Kidney glomerular epithelial cell (primary cell): ENCODE measurements at regions not wholly inside any gene's neighbourhood (a gene's known extent, or its start where the extent isn't known, plus 50 kb on each side); places are given as distances from the start of the nearest gene placed in this dataset.
"Not testable (repeated sequence)": the region's sequence is repeated elsewhere in the genome, so short reads cannot be mapped to it uniquely, and the experiment has no call there.

Experiments
- DNase-seq: peaks from one replicate; lab custom pipeline; 2025; lab: John Stamatoyannopoulos, UW

DNA sequence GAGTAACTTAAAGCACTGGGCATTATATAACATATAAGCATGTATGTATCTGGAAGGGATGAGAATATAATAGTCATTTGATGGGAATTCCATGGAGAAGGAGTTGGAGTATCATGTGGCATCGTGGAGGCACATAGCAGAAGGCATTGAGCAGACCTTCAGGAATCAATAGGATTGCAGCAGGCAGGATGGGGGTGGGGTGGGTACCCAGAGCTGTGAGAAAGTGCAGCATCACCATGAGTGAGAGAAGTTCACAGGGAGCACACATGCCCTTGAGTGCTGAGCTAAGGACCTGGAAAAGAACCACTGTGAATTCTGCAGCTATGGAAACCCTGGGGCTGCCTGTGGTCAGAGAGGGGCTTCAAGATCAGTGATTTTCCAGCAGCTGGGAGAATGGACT is 57.3 kb downstream of the MED10 start:
- DNase-seq = no peak

DNA sequence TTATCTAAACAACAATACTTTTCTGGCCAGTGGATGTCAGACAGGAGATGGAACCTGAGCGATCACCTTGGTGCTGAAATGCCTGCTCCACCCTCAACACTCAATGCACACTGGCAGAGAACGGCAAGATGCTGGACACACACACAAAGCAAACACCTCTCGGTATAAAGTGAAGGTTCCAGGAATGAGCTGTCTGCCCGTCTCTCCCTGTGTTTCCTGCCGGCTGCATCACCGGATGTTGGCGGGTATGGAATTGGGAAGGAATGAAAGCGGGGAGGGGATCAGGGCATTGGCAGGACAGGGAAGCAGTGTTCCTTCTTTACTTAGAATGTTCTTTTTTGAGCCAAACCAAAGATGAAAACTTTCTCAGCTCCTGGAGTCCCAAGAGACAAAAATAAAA is 59.2 kb downstream of the MED10 start:
- no peak for DNase-seq

DNA sequence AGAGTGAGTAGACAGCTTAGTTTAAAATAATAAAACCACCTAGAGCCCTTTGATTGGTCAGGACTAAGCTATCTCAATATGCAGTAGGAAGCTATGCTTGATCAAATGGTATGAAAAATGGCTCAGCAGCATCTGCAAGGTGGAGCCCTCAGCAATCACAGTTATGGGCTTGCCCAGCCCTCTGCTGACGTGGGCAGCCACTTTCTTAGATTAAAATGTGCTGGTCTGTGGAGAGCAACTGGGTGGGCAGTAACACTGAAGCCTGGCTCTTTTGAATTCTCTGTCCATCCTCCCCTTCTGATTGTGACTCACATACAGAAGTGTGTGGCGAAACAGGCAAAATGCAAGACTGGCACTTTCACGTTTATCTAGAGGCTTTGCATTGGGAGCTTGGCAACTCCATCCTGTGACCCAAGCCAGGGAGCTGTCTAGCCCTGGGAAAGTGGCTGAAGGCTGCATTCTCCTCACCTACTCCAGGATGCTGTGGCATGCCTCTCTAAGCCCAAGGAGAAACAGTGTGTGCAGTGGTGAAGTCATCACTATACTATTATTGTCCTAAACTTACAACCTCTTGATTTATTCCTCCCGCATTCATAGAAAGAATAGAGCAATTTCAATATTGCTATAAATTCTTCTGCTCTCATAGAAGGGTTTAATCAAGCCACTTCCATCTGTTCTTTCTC is 61.1 kb downstream of the MED10 start:
- DNase-seq = no peak

DNA sequence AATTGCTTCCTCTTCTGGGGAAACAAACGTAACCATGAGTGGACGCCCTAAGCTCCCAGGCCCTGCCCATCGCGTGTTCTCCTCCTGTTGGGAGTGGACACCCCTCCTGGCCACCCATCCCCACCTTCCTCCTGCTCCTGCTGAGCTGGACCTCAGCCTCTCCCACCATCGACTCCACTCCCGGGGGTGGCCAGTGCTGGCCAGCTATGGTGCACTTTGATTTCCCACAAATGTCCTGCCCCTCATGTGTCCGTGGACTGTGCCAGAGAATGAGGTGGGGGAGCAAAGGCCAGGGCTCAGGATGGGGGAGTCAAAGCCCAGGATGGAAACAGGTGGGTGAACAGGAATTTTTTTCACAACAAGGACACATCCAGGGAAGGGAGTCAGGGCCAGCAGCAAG is 62.8 kb downstream of the MED10 start:
- DNase-seq = no peak

DNA sequence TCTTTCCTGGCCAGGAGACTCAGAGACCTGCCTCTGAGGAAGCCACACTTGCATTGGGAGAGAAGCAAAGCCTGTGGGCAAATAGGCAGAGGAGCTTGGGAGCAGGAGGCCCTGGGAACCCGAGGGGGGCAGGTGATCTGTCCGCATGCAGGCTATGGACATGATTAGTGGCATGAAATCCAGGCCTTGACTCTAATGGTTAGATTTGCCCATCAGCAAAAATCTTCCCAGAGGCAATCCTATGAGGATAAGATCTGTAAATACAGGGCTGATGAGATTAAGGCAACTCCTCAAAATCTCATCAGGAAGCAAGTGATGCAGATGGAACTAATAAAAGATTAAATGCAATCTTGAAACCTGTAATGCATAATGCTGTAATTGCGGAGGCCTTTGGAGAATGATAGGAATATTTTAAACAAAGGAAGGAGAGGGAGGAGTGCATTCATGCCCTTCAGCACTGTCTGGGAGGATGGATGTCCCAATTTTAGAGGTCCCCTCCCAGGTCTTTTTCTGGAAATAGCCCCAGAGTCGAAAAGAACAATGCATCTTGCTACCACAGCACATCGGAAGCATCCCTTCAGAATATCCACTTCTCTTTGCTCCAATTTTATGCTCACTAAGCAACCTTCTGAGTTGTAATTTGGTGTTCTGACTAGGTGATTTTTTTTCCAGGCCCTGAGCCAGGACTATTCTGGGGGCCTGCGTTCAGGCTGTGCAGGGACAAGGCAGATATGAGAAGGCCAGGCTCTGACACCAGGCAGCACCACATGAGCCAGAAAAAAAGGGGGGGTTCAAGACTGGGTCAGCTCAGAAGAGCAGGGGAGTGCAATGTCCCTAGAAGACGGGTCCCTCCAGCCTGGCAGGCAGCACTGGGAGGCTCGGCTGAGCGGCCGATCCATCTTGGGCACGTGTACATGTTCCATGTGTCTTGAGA is 66.5 kb downstream of the MED10 start:
- DNase-seq = no peak

DNA sequence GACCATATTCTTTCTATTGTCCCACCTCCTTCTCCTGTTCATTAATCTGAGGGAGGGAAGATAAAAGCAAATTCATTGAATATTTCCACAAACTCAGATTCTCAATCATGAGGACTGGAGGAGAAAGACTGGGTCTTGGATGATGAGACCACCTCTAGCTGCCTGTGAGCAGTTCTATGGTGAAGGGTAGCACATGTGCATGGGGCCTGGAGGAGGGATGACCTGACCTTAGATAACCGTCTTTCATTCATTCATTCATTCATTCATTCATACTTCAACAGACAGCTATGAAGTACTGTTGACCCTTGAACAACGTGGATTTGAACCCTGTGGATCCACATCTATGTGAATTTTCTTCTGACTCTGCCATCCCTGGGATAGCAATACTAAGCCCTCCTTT is 68.4 kb downstream of the MED10 start:
- no peak for DNase-seq

DNA sequence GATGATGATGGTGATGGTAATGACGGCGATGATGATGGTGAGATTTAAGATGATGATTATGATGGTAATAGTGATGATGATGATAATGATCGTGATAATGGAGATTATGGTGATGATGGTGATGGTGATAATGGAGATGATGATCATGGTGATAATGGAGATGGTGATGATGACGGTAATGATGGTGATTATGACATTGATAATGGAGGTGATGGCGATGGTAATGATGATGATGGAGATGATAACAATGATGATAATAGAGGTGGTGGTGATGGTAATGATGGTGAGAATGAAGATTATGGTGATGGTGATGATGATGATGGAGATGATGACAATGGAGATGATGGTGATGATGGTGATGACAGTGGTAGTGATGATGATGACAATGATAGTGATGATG is 69.7 kb downstream of the MED10 start:
- no peak for DNase-seq

DNA sequence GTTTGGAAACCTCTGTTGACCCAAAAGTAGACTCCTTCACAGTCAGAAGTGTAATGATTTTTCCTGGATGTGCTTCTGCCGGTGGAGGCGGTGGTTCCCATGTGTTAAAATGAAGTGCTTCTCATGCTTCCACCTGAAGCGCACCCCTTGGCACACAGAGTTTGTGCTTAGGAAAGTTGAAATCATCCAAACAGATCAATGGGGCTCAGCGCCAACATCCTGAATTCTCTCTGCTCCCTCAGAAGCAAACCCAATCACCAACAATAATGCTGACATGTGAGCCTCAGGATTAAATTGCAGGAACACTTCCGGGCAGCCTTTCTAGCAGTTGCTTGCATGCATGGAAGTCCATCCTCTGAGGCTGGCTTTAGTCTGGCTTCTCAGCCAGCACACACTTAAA is 71.0 kb downstream of the MED10 start:
- DNase-seq = no peak

DNA sequence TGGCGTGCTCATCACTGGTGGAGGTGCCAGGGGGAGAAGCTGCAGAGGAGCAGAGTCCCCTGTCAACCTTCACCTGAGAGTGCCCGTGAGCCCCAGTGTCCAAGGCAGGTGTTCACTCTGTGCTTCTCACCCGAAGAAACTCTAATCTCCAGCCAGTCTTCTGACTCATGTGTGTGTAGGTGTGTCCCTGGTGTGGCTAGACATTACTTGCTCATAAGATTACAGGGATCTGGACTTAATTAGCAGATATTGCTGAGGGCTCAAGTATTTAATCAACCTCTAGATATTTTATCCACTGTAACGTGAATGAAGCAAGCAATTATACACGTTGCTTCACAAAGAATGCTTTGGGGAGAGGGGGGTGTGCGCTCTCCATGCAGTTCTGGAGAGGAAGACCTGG is 72.5 kb downstream of the MED10 start:
- no peak for DNase-seq

DNA sequence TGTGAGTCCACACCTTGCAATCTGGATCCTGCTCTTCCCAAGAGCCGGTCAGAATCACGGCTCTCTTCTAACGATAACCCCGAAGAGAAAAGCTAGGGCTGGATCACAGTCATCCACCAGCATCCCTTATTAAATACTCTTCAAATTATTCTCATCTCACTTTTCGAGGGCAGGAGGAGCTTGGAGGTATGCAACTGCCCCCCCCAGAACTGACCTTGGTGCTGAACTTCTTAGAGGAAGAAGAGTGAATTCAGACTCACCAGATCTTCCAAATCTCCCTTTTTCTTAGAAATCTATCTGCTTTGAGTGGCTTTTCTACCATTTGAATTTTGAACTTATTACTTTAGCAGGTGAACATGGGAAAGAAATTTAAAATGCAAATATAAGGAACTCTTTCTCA is 75.7 kb downstream of the MED10 start:
- no peak for DNase-seq

DNA sequence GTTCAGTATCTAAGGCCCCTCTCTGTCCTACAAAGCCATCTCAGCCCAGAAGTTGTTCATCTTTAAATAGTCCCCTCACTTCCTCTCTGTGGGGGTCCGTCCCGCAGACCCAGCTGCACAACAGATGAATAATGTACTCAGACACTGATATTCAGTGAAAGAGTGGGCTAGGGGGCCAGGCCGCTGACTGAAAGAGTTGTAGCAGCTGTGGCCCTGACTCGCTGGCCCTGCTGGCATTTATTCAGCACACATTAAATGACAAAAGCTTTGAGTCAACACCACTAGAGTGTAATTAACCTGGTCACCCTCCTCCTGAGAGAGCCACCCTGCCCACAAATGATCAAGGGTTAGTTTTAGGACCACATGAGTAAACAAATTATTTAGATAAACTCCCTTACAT is 76.3 kb downstream of the MED10 start:
- no peak for DNase-seq

DNA sequence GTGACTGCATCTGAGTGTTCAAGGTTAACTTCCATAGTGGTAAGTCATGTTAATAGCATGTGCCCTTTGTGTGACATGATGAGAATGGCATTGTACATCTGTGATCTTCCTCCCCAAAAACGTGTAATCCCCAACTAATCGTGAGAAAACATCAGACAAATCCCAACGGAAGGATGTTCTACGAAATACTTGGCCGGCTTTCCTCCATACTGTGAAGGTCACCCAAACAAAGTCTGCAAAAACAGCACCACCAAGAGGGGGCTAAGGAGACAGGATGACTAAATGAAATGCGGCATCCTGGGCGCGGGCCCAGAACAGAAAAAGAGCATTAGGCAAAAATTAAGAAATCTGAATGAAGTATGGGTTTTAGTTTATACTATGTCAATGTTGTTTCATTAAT is 81.8 kb downstream of the MED10 start:
- no peak for DNase-seq

DNA sequence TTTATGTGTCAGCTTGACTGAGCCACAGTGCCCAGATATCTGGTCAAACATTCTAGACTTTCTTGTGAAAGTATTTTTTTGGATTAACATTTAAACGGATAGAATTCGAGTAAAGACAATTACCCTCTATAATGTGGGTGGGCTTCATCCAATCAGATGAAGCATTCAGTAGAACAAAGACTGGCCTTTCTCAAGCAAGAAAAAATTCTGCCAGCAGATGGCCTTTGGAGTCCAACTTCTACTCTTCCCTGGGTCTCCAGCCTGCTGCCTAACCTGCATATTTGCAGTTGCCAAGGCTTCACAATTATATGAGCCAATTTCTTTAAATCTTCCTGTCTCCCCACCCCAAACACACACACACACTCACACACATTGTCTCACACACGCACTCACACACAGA is 86.4 kb downstream of the MED10 start:
- DNase-seq = no peak

DNA sequence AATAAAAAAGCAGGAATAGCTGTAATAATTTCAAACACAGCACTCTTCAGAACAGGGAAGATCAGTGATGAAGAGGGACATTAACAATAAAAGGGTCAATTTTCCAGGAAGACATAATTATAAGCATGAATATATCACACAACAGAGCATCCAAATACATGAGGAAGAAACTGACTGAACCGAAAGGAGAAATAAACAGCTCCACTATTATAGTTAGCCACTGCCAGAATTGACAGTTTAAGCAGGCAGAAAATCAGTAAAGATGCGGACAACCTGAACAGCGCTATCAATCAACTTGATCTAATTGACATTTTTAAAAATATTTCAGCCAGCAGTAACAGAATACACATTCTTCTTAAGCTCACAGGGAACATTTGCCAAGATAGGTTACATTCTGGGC is 89.1 kb downstream of the MED10 start:
- DNase-seq = no peak

DNA sequence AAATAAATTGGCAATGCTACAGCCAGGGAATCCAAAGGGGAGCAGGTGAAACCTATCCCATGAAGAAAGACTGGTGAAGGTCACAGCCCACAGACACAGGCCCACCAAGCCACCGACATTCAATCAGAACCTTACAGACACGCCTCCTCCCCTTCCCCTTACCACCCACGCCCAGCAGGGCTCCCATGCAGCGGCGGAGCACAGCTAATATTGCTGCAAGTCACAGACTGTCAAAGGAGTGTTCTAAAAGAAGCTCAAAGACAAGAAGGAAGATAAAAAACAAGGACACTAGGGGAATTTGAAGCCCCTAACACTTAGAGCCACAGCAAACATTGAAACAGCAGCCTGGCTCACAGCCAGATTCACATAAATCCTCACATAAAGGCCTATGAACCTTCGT is 91.2 kb downstream of the MED10 start:
- no peak for DNase-seq

DNA sequence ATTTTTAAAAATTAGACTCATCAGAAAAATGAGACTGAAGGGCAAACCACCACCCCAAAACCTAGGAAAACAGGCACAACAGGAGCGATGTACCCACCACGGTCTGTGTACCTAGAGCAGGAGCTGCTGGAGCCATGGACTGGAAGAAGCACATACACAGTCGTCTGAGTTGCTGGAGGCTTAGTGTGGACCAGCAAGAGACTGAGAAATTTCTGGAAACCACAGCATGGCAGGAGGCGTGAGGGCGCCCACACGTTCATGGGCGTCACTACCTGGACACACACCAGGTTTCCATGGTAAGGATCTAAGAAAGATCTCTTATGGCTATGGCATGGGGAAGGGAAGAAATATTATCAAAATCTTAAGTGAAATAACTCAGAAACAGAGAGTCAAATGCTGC is 91.9 kb downstream of the MED10 start:
- no peak for DNase-seq

DNA sequence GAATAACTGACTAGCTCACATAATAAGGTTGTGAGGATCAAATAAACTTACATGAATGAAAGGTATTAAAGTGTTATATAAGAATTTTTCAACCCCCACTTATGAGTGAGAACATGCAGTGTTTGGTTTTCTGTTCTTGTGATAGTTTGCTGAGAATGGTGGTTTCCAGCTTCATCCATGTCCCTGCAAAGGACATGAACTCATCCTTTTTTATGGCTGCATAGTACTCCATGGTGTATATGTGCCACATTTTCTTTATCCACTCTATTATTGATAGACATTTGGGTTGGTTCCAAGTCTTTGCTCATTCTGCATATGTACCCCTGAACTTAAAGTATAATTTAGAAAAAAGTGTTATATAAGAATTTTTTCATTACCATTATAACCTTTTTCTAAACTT is 93.9 kb downstream of the MED10 start:
- not testable (repeated sequence) for DNase-seq

DNA sequence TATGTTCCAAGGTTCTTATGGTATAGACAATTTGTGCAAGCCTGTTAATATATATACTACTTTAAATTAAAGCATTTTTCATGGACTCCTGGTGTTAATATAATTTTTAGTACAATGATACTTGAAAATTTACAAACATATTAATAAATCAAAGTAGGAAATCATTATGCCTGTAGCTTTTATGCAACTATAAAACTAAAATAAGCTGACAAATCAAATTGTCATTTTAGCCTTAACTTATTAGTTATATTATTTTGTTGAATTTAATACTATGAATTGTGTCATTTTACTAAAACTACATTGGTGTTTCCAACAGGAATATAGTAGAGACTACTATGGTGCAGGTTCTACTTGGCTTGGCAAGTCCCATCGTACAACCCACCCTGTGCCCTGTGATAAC is 96.0 kb downstream of the MED10 start:
- DNase-seq = no peak

DNA sequence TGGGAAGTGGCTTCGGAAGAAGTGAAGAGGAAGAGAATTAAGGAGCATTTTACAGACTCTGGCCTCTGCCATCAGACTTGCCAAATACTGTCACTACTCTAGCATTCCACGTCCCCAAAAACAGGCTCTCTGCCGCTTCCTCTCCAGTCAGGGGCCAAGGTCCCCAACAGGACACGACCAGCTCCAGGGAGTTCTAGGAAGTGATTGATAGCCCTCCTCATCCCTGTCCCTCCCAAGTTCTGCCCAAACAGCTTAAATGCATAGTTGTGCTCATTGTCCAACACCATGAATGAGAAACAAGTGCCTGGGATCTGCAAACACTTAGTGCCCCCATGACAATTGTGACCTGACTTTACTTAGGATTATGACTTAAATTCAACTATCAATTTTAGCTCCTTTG is 96.5 kb downstream of the MED10 start:
- DNase-seq = no peak

DNA sequence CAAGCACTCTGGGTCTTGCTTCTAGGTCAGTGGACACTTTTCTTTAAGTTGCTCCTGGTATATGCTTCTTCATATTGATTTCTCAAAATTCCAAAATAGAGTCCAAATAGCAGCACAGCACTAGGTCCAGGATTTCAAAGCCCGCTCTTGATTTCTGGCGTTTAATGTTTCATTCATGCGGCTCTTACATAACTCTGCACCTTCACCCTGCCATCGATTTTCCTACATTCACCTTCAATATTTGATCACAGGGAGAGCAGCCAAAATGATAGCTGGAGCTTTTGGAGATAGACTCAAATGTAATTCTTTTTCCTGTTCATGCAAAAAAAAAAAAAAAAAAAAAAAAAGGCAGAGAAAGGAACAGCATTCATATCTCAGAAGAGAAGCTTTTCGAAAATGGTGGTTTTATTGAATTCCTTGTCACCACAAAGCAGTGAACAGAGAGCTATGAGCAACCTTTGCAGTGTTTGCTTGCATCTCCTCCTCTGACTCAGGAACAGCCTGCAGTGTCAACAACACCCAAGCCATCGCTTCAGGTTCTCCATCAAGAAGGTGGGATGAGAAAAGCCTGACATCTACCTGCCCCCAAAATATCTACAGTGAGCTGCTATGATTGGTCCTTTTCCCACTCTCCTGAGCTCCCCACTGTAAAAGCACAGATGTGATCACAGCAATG is 97.8 kb downstream of the MED10 start:
- DNase-seq = no peak

DNA sequence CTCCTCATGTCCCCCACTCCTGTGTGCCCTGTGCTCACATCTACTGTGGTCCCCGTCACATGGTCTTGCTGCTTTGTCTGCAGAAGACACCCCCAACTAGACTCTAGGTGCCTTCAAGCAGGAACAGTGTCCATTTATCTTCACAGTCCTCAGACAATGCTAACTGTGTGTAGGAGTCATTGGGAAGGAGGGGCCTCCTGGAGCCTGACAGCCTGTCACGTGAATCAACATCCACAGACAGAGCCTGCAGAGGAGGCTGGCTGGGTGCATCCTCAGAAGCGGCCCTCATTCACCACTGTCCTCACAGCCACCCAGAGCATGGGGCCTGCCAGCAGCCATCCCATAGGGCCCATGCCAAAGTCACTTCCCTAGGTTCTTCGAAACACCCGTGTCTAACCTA is 98.7 kb downstream of the MED10 start:
- DNase-seq = no peak

DNA sequence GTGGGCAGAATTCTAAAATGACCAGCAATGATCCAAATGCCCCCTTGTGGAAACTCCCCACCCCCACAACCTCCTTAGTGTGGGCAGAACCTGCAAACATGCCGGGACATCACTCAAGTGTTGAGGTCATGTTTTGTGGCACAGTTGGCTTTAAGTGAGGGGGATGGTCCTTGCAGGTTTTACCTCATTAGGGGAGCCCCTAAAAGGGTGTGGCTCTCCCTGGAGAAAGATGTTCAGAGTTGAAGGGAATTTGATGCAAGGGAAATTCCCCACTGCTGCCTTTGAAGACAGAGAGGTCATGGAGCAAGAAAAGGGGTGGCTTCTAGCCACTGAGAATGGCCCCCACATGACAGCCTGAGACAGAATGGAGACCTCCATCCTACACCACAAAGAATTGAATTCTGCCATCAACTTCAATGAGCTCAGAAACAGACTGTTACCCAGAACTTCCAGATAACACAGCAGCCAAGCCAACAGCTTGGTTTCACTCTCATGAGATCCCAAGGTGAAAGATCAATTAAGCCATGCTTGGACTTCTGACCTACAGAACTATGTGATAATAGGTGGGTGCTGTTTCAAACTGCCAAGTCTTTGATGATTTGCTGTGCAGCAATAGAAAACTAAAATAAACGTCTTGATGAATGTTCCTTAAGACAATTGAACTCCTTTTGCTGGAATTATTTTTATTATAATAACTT is 103.4 kb downstream of the MED10 start:
- no peak for DNase-seq
